PC-9 (cell line): ENCODE measurements at regions not wholly inside any gene's neighbourhood (a gene's known extent, or its start where the extent isn't known, plus 50 kb on each side); places are given as distances from the start of the nearest gene placed in this dataset.

ENCODE experiments used
- CTCF ChIP-seq: fragments of 200-600 bp; sonication (generic); conservative IDR thresholded peaks from 2 replicates; pipeline ENCODE4 v1.6.1; 2017; ENCODE audit warnings: mixed run types, antibody characterized with exemption, mild to moderate bottlenecking, moderate library complexity
- EZH2 ChIP-seq: fragments of 200-600 bp; sonication (generic); IDR thresholded peaks from 2 replicates; pipeline ENCODE4 v1.8.0; 2017; ENCODE audit warnings: antibody characterized with exemption, low read depth

DNA sequence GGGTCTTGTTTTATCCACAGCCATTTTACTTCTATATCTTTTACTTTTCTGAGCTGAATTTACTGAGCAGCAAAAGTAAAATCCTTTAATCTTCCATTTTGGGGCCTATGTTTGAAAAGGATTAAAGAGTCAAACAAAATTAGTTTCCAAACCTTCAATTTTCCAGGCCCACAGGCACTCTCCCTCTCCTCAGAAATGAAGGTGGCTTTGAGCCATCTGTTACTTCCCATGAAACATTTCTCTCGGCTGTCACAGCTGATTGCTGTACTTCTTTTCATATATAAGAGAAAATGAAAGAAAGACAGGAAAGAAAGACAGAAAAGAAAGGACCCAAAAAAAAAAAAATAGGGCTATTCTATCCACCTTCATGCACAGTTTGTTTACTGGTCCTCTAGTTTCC is 194.9 kb downstream of the LACC1 start:
- TF ChIP-seq EZH2: no peak
- TF ChIP-seq CTCF: no peak
